ENCODE measurements at regions not wholly inside any gene's neighbourhood (a gene's known extent, or its start where the extent isn't known, plus 50 kb on each side); places are given as distances from the start of the nearest gene placed in this dataset.
"Not testable (repeated sequence)": the region's sequence is repeated elsewhere in the genome, so short reads cannot be mapped to it uniquely, and the experiment has no call there.

DNA sequence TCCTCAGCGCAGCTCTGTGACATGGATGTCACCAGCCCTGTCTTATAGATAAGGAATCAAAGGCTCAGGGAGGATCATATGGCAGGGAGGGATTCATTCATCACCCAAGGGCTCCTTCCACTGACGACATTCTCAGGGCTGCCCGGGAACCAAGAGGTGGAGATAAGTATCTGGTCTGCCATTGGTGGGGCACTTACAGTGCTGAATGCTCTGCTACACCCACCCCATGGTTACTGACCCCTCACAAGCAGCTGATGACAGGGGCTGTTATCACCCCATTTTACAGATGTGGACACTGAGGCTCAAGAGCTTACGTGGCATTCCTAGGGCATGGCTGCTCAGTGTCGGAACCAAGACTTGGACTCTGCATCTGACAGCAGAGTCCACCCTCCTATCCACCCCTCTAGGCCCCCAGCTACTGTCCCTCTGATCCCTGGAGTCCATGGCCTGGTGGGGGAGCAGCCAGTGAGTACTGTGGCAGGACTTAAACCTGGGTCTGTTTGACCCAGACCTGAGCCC, 155.1 kb downstream of the PTPRU start:
- Mint-ChIP-seq H3K4me3 (no peak overlapping the region), H3K36me3 (ENCODE audit: low read depth) (no peaks in the 10 kb centered on the region), H3K27me3 (ENCODE audit: low read depth) (no peaks in the 10 kb centered on the region), H3K9me3 (no peaks in the 10 kb centered on the region), H3K4me1 (ENCODE audit: low read depth) (no peaks in the 10 kb centered on the region), H3K27ac (no peak overlapping the region)
- no peak for DNase-seq (ENCODE audit: low spot score)

DNA sequence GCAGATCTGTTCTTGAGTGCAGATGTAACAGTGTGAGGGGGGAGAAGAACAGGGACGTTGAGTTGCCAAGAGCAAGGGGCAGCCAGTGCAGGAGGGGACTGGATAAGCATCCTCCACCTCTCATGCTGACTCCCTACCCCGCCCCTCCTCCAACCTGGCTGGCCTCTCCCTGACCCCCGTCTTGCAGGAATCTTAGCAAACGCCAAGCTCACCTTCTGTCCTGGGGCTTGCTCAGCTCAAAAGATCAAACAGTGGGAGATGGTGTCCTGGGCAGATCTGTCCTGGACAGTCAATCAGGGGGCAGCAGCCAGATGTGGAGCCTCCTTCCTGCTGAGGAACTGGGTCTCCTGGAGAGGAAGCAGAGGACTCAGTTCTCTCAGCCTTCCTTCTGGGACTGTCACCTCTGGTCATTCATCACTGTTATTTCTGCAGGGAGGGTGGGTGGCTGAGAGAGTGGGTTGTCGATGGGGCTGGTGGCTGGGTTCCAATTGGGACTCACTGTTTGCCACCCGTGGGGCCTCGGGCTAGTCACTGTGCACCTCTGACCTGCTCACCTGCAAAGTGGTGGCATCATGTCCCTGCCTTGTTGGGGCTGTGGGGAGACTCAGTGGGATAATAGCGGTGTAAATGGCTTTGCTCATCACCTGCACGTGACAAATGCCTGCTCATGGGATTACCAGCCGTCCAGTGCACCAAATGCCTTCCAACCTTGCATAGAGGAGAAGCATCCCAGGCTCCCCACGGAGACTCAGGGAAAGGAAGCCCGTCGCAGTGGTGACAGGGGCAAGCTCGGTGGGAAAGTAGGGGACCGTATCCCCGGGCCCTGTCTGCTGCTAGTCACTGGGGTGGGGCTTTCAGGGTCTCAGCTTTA, 154.4 kb downstream of the PTPRU start:
- Mint-ChIP-seq H3K4me3 (no peak overlapping the region), H3K4me1 (ENCODE audit: low read depth) (no peaks in the 10 kb centered on the region), H3K27me3 (ENCODE audit: low read depth) (no peaks in the 10 kb centered on the region), H3K9me3 (no peaks in the 10 kb centered on the region), H3K27ac (no peak overlapping the region), H3K36me3 (ENCODE audit: low read depth) (no peaks in the 10 kb centered on the region)
- no peak for DNase-seq (ENCODE audit: low spot score)

DNA sequence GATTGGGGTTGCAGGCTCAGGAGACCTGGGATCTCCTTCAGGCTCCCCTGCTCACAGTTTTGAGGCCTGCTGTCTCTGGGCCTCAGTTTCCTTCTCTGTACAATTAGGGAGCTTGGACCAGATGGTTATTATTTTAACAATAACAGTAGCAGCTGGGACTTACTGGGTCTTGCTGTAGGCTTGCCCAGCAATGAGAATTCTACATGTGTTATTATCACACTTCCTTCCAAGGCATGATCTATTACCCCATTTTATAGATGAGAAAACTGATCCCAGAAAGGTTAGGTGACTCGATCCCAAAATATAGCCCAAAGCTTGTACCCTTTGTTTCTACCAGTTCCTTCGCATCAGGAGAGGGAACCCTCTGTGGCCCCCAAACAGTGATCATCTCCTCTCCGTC, 153.8 kb downstream of the PTPRU start:
- Mint-ChIP-seq H3K4me3 (no peak overlapping the region), H3K36me3 (ENCODE audit: low read depth) (no peaks in the 10 kb centered on the region), H3K27me3 (ENCODE audit: low read depth) (no peaks in the 10 kb centered on the region), H3K27ac (no peak overlapping the region), H3K4me1 (ENCODE audit: low read depth) (no peaks in the 10 kb centered on the region), H3K9me3 (no peaks in the 10 kb centered on the region)
- no peak for DNase-seq (ENCODE audit: low spot score)

DNA sequence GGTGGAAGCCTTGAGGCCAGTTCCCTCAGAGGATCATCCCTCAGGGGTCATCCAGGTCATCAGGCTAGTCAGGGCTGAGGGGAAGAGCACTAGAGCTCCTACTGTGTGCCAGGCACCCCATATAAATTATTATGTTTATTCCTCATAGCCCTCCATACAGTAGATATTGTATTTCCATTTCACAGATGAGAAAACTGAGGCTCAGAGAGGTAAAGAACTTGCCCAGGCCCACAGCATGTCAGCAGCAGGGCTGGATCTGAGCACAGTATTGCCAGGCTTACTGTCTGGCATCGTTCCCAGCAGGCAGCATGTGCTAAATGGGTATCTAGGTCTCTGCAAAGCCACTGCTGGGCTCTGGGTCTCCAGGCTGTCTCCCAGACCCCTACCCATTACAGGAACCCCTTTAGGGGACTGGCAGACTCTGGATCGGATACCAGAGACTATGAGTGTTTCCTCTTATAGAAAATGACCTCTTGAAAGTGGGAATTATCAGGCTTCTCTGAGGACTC, 153.3 kb downstream of the PTPRU start:
- Mint-ChIP-seq H3K36me3 (ENCODE audit: low read depth) (no peaks in the 10 kb centered on the region), H3K9me3 (no peaks in the 10 kb centered on the region), H3K27ac (no peak overlapping the region), H3K27me3 (ENCODE audit: low read depth) (no peaks in the 10 kb centered on the region), H3K4me3 (no peak overlapping the region), H3K4me1 (ENCODE audit: low read depth) (no peaks in the 10 kb centered on the region)
- no peak for DNase-seq (ENCODE audit: low spot score)

DNA sequence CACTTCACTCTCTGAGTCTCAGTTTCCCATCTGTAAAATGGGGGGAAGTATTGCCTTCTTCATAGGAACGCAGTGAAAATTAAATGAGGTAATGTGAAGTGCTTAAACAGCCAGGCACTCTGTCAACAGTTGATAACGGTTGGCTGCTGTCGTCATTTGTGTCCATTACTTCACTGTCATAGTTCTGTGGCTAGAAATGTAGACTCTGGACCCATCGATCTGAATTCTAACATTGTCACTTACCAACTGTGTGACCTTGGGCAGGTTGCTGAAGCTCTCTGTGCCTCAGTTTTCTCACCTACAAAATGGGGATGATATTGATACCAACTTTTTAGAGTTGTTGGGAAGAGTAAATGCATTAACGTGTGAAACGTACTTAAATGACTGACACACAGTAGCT, 152.6 kb downstream of the PTPRU start:
- no peaks in the 10 kb centered on the region for H3K4me1 Mint-ChIP-seq (ENCODE audit: low read depth)
- H3K27me3 Mint-ChIP-seq (ENCODE audit: low read depth), result no peaks in the 10 kb centered on the region
- no peaks in the 10 kb centered on the region for H3K36me3 Mint-ChIP-seq (ENCODE audit: low read depth)
- no peak overlapping the region for H3K27ac Mint-ChIP-seq
- no peak overlapping the region for H3K4me3 Mint-ChIP-seq
- H3K9me3 Mint-ChIP-seq, result no peaks in the 10 kb centered on the region
- DNase-seq (ENCODE audit: low spot score), result no peak

DNA sequence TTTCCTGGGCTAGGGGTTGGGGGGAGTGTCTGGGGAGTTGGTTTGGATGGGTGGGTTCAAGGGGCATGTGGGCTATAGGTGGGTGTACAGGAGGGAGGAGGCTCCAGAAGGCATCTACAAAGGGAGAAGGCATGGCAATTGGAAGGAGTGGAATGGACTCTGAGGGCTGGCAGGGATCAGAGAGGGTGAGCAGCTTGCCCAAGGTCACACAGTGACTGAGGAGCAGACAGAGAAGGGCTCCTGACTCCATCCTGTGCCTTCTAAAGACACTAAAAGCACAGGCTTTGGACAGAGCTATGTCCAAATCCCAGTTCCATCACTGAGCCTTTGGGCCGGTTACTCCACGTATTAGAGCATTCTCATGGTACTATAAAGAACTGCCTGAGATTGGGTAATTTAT, 151.8 kb downstream of the PTPRU start:
- Mint-ChIP-seq H3K27ac (no peak overlapping the region), H3K27me3 (ENCODE audit: low read depth) (no peaks in the 10 kb centered on the region), H3K4me1 (ENCODE audit: low read depth) (no peaks in the 10 kb centered on the region), H3K9me3 (no peaks in the 10 kb centered on the region), H3K36me3 (ENCODE audit: low read depth) (no peaks in the 10 kb centered on the region), H3K4me3 (no peak overlapping the region)
- no peak for DNase-seq (ENCODE audit: low spot score)

DNA sequence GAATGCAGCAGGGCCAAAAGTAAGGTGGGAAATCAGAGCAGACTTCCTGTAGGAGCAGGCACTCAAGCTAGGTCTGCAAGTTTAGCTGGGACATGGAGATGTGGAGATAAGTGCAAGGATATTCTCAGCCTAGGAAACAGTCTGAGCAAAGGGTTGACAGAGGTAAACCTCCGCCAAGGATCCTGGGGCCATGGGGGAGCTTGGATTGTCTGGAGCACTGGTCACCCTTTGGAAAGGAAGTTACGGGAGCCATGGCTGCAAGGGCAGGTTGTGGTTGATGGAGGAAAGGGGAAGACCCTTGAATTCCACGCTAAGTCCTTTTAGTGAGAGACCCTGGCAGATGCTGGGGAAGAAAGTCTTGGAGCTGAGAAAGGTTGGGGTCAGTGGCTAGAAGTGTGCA, 150.9 kb downstream of the PTPRU start:
- Mint-ChIP-seq H3K27ac (no peak overlapping the region), H3K36me3 (ENCODE audit: low read depth) (no peaks in the 10 kb centered on the region), H3K9me3 (no peaks in the 10 kb centered on the region), H3K4me1 (ENCODE audit: low read depth) (no peaks in the 10 kb centered on the region), H3K27me3 (ENCODE audit: low read depth) (no peaks in the 10 kb centered on the region), H3K4me3 (no peak overlapping the region)
- no peak for DNase-seq (ENCODE audit: low spot score)

DNA sequence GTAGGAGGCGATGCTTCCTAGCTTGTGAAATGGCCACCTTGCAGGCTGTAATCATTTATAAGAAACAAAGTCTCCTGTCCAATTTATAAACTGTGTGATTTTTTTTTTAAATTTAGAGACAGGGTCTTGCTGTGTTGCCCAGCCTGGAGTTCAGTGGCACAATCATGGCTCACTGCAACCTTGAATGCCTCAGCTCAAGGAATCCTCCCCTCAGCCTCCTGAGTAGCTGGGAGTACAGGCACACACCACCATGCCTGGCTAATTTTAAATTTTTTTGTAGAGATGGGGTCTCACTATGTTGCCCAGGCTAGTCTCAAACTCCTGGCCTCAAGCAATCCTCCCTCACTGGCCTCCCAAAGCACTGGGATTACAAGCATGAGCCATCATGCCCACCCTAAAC, 150.1 kb downstream of the PTPRU start:
- H3K4me1 Mint-ChIP-seq (ENCODE audit: low read depth); H3K27me3 Mint-ChIP-seq (ENCODE audit: low read depth); H3K36me3 Mint-ChIP-seq (ENCODE audit: low read depth); H3K4me3 Mint-ChIP-seq; H3K9me3 Mint-ChIP-seq; H3K27ac Mint-ChIP-seq; DNase-seq (ENCODE audit: low spot score): not testable (repeated sequence)

DNA sequence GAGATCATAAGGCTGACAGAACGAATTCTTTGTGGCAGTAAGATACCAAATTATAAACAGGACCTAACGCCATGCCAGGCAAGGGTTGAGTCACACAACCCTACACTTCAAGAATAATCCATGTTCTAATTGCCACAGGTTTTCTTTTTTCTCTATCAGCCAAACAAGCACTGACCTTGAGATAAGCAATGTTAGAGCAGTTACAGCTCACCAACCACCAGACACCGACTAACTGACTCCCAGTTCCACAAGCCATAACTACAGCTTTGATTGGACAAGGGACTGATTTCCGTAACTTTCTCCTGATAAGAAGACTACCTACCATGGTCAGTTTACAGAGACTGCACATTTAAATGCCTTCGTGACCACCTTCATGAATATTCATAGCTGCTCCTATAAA, 149.6 kb downstream of the PTPRU start:
- no peaks in the 10 kb centered on the region for H3K9me3 Mint-ChIP-seq
- no peak overlapping the region for H3K27ac Mint-ChIP-seq
- DNase-seq (ENCODE audit: low spot score), result no peak
- no peaks in the 10 kb centered on the region for H3K36me3 Mint-ChIP-seq (ENCODE audit: low read depth)
- H3K27me3 Mint-ChIP-seq (ENCODE audit: low read depth), result no peaks in the 10 kb centered on the region
- H3K4me3 Mint-ChIP-seq, result no peak overlapping the region
- H3K4me1 Mint-ChIP-seq (ENCODE audit: low read depth), result no peaks in the 10 kb centered on the region

DNA sequence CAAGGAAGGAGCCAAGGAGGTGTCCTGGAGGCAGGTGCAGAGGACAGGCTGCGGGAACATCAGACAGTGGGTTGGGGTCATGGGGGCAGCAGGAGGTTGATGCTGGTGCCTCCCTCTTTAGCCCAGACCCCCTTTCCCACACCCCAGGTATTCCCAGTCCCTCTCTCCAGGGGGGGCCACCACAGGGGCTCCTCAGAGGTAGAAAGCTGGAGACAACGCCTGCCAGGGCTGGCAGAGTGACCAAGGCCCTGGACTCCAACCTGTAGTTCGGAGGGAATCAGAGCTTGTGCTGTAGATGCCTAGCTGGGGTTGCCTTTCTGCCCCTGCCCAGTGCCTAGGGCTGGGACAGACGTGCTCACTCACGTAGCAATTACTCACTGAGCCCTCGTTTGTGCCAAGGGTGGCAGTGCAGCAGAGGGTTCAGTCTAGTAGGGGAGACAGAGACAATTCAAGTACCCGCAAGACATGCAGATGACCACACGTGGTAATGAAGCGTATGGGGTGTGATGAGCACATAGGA, 148.2 kb downstream of the PTPRU start:
- H3K4me1 Mint-ChIP-seq (ENCODE audit: low read depth), result no peaks in the 10 kb centered on the region
- H3K4me3 Mint-ChIP-seq, result no peak overlapping the region
- no peak overlapping the region for H3K27ac Mint-ChIP-seq

DNA sequence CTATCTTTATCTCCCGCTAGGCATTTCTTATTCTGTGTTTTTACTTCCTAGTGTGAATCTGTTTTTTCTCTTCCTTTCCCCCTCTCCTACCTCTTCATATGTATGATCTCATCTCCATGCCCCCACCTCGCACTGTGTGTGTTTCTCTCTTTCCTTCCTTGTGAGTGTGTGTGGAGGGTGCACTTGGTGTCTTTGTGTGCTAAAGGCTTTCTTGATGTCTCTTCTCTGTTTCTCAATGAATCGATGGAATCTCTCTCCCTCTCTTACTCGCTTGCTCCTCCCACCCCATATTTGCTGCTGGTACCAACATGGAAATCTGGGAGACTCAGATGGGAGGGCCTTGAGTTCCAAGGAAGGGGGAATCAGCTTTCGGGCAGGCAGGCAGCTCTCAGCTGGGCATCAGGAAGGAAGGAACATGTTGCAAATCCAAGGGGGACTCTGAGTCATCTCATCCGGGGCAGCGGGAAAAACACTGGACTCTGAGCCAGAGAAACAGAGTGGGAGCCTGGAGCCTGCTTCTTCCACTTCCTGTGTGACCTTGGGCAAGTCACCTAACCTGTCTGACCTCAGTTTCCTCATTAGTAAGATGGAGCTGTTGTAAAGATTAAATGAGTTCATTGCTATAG, 147.5 kb downstream of the PTPRU start:
- DNase-seq (ENCODE audit: low spot score), result no peak

More for the DNA sequence above, 148.2 kb downstream of the PTPRU start:
- no peaks in the 10 kb centered on the region for H3K27me3 Mint-ChIP-seq (ENCODE audit: low read depth)
- H3K9me3 Mint-ChIP-seq, result peaks cover under 1% of the 10 kb centered on the region
- no peaks in the 10 kb centered on the region for H3K36me3 Mint-ChIP-seq (ENCODE audit: low read depth)
- no peak for DNase-seq (ENCODE audit: low spot score)

DNA sequence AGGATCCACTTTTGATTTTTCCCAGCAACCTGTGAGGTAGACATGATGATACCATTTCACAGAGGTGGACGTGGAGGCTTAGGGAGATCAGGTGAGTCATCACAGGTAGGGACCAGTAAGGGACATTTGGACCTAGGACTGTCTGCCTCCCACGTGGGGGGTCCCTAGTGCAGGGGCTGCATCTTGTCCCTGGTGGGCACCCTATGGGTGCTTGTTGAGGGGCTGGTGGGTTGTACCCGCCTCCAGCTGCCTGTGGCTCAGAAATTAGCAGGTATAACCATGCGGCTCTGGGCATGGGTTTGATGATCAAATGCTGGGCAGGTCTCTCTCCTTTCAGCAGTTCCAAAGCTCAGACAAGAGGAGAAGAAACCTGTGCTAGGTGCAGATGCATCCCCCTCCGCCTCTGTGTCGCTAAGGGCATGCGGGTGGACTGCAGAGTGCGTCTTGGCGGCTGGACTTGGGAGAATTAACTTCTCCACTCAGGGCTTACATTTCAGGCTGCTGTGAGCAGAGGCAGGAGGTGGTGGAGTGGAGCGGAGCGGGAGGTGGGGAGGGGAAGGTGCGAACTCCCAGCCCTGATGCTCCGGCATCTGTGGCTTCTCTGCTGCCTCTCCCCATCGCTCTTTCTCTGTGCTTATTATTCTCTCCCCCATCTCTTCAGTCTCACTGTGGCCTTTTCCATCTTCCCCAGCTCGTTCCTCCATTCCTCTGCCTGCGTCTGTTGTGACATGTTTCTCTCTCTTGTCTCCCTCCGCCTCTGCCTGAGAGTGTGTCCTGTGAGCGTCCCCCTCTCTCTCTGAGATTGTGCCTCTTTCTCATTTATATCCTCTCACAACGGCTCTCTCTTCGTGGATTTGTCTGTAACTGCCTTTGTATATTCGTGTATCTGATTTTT, 146.8 kb downstream of the PTPRU start:
- DNase-seq (ENCODE audit: low spot score), result no peak
- no peaks in the 10 kb centered on the region for H3K27me3 Mint-ChIP-seq (ENCODE audit: low read depth)

More for the DNA sequence above, 147.5 kb downstream of the PTPRU start:
- H3K27me3 Mint-ChIP-seq (ENCODE audit: low read depth), result no peaks in the 10 kb centered on the region
- H3K4me1 Mint-ChIP-seq (ENCODE audit: low read depth), result no peaks in the 10 kb centered on the region
- H3K9me3 Mint-ChIP-seq, result peaks cover 7% of the 10 kb centered on the region
- no peak overlapping the region for H3K27ac Mint-ChIP-seq
- H3K4me3 Mint-ChIP-seq, result no peak overlapping the region
- H3K36me3 Mint-ChIP-seq (ENCODE audit: low read depth), result peaks cover 2% of the 10 kb centered on the region

DNA sequence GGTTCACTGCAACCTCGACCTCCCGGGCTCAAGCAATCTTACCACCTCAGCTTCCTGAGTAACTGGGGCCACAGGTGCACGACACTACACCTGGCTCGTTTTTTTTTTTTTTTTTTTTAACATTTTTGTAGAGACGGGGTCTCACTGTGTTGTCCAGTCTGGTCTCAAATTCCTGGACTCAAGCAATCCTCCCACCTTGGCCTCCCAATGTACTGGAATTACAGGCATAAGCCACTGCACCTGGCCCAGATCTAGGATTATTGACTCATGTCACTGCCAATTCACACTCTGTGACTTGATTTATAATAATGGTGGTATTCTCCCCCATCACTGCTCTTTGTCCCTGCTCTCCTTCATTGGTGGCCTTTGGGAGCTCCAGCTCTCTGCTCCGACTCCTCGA, 145.1 kb downstream of the PTPRU start:
- no peak overlapping the region for H3K4me3 Mint-ChIP-seq
- H3K4me1 Mint-ChIP-seq (ENCODE audit: low read depth), result no peaks in the 10 kb centered on the region
- H3K27ac Mint-ChIP-seq, result no peak overlapping the region
- H3K36me3 Mint-ChIP-seq (ENCODE audit: low read depth), result peaks cover 4% of the 10 kb centered on the region
- DNase-seq (ENCODE audit: low spot score), result no peak
- peaks cover 20% of the 10 kb centered on the region for H3K9me3 Mint-ChIP-seq
- peaks cover 2% of the 10 kb centered on the region for H3K27me3 Mint-ChIP-seq (ENCODE audit: low read depth)

More for the DNA sequence above, 146.8 kb downstream of the PTPRU start:
- H3K4me1 Mint-ChIP-seq (ENCODE audit: low read depth), result no peaks in the 10 kb centered on the region
- peaks cover 4% of the 10 kb centered on the region for H3K36me3 Mint-ChIP-seq (ENCODE audit: low read depth)
- no peak overlapping the region for H3K4me3 Mint-ChIP-seq
- no peak overlapping the region for H3K27ac Mint-ChIP-seq
- peaks cover 13% of the 10 kb centered on the region for H3K9me3 Mint-ChIP-seq
